ENCODE measurements at regions not wholly inside any gene's neighbourhood (a gene's known extent, or its start where the extent isn't known, plus 50 kb on each side); places are given as distances from the start of the nearest gene placed in this dataset.

DNA sequence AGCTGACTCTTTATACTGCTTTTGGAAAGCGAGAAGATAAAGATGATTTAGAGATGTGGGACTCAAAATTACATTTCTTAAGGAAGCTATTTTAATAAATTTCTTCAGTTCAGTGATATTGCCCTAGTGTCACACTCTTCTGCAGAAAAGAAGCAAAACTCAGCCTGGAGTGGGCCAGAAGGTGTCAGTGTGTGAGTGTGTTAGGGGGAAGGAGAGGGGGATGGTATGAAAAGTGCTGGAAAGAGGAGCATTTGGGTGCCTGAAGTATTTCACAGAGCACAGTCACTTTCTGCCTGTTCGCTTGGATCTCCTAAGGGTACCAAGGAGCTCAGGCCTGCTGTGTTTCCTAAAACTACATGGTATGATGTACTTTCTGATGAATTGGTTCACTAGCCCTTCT, 84.5 kb upstream of the FRY start:
- no peak overlapping the region for H3K27ac Mint-ChIP-seq

DNA sequence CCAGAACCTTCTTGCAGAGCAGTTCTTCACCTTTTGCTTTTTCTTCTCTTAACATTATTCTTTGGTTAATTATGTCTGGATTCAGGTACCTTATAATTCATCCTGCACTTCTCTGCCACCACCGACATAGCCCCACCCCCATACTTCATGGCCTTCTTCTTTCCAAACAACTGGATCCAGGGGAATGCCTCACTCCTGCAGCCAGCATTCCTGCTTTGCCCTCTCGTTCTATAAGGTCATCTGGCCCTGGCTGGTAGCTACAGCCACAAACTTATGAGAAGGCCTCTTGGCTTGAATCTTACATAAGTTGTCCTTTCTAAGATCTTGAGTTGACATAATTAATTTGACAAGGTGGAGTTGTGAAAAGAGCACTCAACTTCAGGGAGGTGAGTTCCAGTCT, 84.1 kb upstream of the FRY start:
- ATAC-seq: no peak
- peaks cover 15% of the 10 kb centered on the region for H3K36me3 Mint-ChIP-seq
- H3K4me3 Mint-ChIP-seq: no peak overlapping the region
- no peaks in the 10 kb centered on the region for H3K27me3 Mint-ChIP-seq (ENCODE audit: low read depth in 2 of 2)
- H3K27ac ChIP-seq (ENCODE audit: low read length): no peak overlapping the region
- no peaks in the 10 kb centered on the region for H3K9me3 ChIP-seq (ENCODE audit: control insufficient read depth, insufficient read depth, low read length)
- no peaks in the 10 kb centered on the region for H3K9me3 Mint-ChIP-seq
- intact Hi-C loops (cut with micrococcal nuclease): no loop called here
- no peak for DNase-seq
- TF ChIP-seq, protein P1, sequence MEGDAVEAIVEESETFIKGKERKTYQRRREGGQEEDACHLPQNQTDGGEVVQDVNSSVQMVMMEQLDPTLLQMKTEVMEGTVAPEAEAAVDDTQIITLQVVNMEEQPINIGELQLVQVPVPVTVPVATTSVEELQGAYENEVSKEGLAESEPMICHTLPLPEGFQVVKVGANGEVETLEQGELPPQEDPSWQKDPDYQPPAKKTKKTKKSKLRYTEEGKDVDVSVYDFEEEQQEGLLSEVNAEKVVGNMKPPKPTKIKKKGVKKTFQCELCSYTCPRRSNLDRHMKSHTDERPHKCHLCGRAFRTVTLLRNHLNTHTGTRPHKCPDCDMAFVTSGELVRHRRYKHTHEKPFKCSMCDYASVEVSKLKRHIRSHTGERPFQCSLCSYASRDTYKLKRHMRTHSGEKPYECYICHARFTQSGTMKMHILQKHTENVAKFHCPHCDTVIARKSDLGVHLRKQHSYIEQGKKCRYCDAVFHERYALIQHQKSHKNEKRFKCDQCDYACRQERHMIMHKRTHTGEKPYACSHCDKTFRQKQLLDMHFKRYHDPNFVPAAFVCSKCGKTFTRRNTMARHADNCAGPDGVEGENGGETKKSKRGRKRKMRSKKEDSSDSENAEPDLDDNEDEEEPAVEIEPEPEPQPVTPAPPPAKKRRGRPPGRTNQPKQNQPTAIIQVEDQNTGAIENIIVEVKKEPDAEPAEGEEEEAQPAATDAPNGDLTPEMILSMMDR (IDR thresholded peaks at IDR 0.05): no peak
- no peaks in the 10 kb centered on the region for H3K27me3 ChIP-seq (ENCODE audit: control insufficient read depth, insufficient read depth, low read length)
- H3K4me1 ChIP-seq (ENCODE audit: control insufficient read depth, insufficient read depth, low read length): peaks cover 11% of the 10 kb centered on the region
- peaks cover 17 to 18% of the 10 kb centered on the region in 2 donors for H3K4me1 Mint-ChIP-seq
- H3K36me3 ChIP-seq (ENCODE audit: control insufficient read depth, insufficient read depth, low read length): no peaks in the 10 kb centered on the region
- H3K27ac Mint-ChIP-seq: no peak overlapping the region
- no peak overlapping the region for H3K4me3 ChIP-seq (ENCODE audit: low read length)
- 85% methylated on average over 2 of the region's 2 CpGs for WGBS (ENCODE audit: insufficient coverage)

More for the DNA sequence above, 84.5 kb upstream of the FRY start:
- Histone ChIP-seq H3K36me3 (ENCODE audit: control insufficient read depth, insufficient read depth, low read length) (no peaks in the 10 kb centered on the region), H3K27me3 (ENCODE audit: control insufficient read depth, insufficient read depth, low read length) (no peaks in the 10 kb centered on the region), H3K9me3 (ENCODE audit: control insufficient read depth, insufficient read depth, low read length) (no peaks in the 10 kb centered on the region), H3K27ac (ENCODE audit: low read length) (no peak overlapping the region), H3K4me1 (ENCODE audit: control insufficient read depth, insufficient read depth, low read length) (peaks cover 11% of the 10 kb centered on the region), H3K4me3 (ENCODE audit: low read length) (no peak overlapping the region)
- no peaks in the 10 kb centered on the region for H3K9me3 Mint-ChIP-seq
- H3K27me3 Mint-ChIP-seq (ENCODE audit: low read depth in 2 of 2): no peaks in the 10 kb centered on the region
- ATAC-seq (no peak), DNase-seq (no peak)
- peaks cover 17 to 18% of the 10 kb centered on the region in 2 donors for H3K4me1 Mint-ChIP-seq
- H3K4me3 Mint-ChIP-seq: no peak overlapping the region
- TF ChIP-seq, protein P1 (IDR thresholded peaks at IDR 0.05): no peak
- peaks cover 15% of the 10 kb centered on the region for H3K36me3 Mint-ChIP-seq
- intact Hi-C loops (cut with micrococcal nuclease): no loop called here
- WGBS (ENCODE audit: insufficient coverage): 88% methylated on average over 1 of the region's 2 CpGs

GRCh38 chr13:31949486-31949885, 82.1 kb upstream of the FRY start:
- intact Hi-C loops (cut with micrococcal nuclease): no loop called here
- Mint-ChIP-seq H3K27me3 (ENCODE audit: low read depth in 2 of 2) (no peaks in the 10 kb centered on the region), H3K9me3 (no peaks in the 10 kb centered on the region), H3K4me1 (peaks cover 17 to 18% of the 10 kb centered on the region in 2 donors), H3K36me3 (peaks cover 15% of the 10 kb centered on the region), H3K4me3 (no peak overlapping the region), H3K27ac (peak overlapping the region in 1 of 2 donors; percentile 80)
- Histone ChIP-seq H3K4me3 (ENCODE audit: low read length) (no peak overlapping the region), H3K27ac (ENCODE audit: low read length) (no peak overlapping the region), H3K36me3 (ENCODE audit: control insufficient read depth, insufficient read depth, low read length) (no peaks in the 10 kb centered on the region), H3K4me1 (ENCODE audit: control insufficient read depth, insufficient read depth, low read length) (peaks cover 11% of the 10 kb centered on the region), H3K9me3 (ENCODE audit: control insufficient read depth, insufficient read depth, low read length) (no peaks in the 10 kb centered on the region), H3K27me3 (ENCODE audit: control insufficient read depth, insufficient read depth, low read length) (no peaks in the 10 kb centered on the region)
- TF ChIP-seq, protein P1 (IDR thresholded peaks at IDR 0.05): no peak
- 95% methylated on average over 2 of the region's 2 CpGs for WGBS (ENCODE audit: insufficient coverage)
- ATAC-seq (no peak), DNase-seq (no peak)

- no peak overlapping the region for H3K4me3 Mint-ChIP-seq
- no peak overlapping the region for H3K27ac ChIP-seq (ENCODE audit: low read length)
These were observed 81.3 kb upstream of the FRY start for GRCh38 chr13:31950111-31950815.

More at GRCh38 chr13:31950111-31950815, 81.3 kb upstream of the FRY start:
- peaks cover 17 to 18% of the 10 kb centered on the region in 2 donors for H3K4me1 Mint-ChIP-seq
- Histone ChIP-seq H3K9me3 (ENCODE audit: control insufficient read depth, insufficient read depth, low read length) (no peaks in the 10 kb centered on the region), H3K27me3 (ENCODE audit: control insufficient read depth, insufficient read depth, low read length) (no peaks in the 10 kb centered on the region), H3K36me3 (ENCODE audit: control insufficient read depth, insufficient read depth, low read length) (no peaks in the 10 kb centered on the region), H3K4me3 (ENCODE audit: low read length) (no peak overlapping the region), H3K4me1 (ENCODE audit: control insufficient read depth, insufficient read depth, low read length) (peaks cover 11% of the 10 kb centered on the region)
- TF ChIP-seq, protein P1 (IDR thresholded peaks at IDR 0.05): no peak
- peaks cover 15% of the 10 kb centered on the region for H3K36me3 Mint-ChIP-seq
- intact Hi-C loops (cut with micrococcal nuclease): no loop called here
- ATAC-seq (no peak), DNase-seq (no peak)
- no peaks in the 10 kb centered on the region for H3K27me3 Mint-ChIP-seq (ENCODE audit: low read depth in 2 of 2)
- H3K27ac Mint-ChIP-seq: peak overlapping the region; percentile 73 to 80
- no peaks in the 10 kb centered on the region for H3K9me3 Mint-ChIP-seq
- WGBS (ENCODE audit: insufficient coverage): 42% methylated on average over 1 of the region's 2 CpGs

Measured in natural killer cell (primary cell).